GM18951 (cell line): ENCODE measurements at regions not wholly inside any gene's neighbourhood (a gene's known extent, or its start where the extent isn't known, plus 50 kb on each side); places are given as distances from the start of the nearest gene placed in this dataset.

Source experiments
- POLR2A ChIP-seq: IDR thresholded peaks from 4 replicates; pipeline ENCODE4 v1.6.1; 2011; ENCODE audit warnings: mild to moderate bottlenecking; ENCODE audit not compliant: insufficient read length, insufficient read depth; ENCODE audit errors: extremely low read depth
- in situ Hi-C: fragments of 300-500 bp; cut with MboI; formaldehyde crosslinking; loops from one replicate; pipeline ENCODE4 v1.12.0; 2022; ENCODE audit warnings: low sequenced_read_pairs, mixed read lengths, inconsistent platforms; ENCODE audit not compliant: unreplicated experiment

- in situ Hi-C loops: no loop called here
- no peak for TF ChIP-seq POLR2A
These were observed 55.9 kb upstream of the BTG3 start for GRCh38 chr21:17668479-17669140.

- in situ Hi-C loops: no loop called here
- TF ChIP-seq POLR2A: no peak
These were observed 54.6 kb upstream of the BTG3 start for GRCh38 chr21:17667256-17667655.
